A549 (cell line): ENCODE measurements at regions not wholly inside any gene's neighbourhood (a gene's known extent, or its start where the extent isn't known, plus 50 kb on each side); places are given as distances from the start of the nearest gene placed in this dataset.

Source experiments
- ATAC-seq, 2 experiments: fragments of 200-7000 bp in 1 of 2; fragments of >200 bp in 1 of 2; cut with Nextera tagmentation in 1 of 2; cut with Tn5 transposase in 1 of 2; 3 replicates each; pipeline versions ENCODE4 v1.8.0 to v1.9.1; 2018 to 2020; ENCODE audit warnings: mild to moderate bottlenecking in 1 of 2, moderate library complexity in 1 of 2
- CTCF ChIA-PET: fragments of 300-600 bp; sonication (Branson Sonifier 250); formaldehyde crosslinking; extraction: SDS; loops from one replicate; lab custom pipeline; 2021; ENCODE audit warnings: antibody characterized with exemption, inconsistent platforms; lab: Yijun Ruan, JAX
- POLR2A ChIA-PET: fragments of 350-600 bp; formaldehyde crosslinking; extraction: SDS; loops from one replicate; lab custom pipeline; 2021; ENCODE audit warnings: antibody characterized with exemption, inconsistent platforms; lab: Yijun Ruan, JAX
- DNase-seq, 2 experiments: peaks; one replicate each; pipeline versions ENCODE4 v3.0.0 to v3.0.0-alpha.2; 2011 to 2016; ENCODE audit warnings: low read depth in 1 of 2, low spot score in 1 of 2
- FAIRE-seq: peaks from 2 replicates; lab custom pipeline; 2011; peaks lifted over from hg19 to GRCh38; lab: Jason Lieb, UNC
- H3K27ac ChIP-seq, 2 experiments: fragments of >200 bp; sonication (Bioruptor Twin); formaldehyde crosslinking; 3 replicates each; pipeline ENCODE4 v1.5.1; 2016 to 2017
- H3K4me1 ChIP-seq: fragments of >200 bp; sonication (Bioruptor Twin); formaldehyde crosslinking; 3 replicates; pipeline ENCODE4 v1.6.1; 2016
- H3K4me2 ChIP-seq: fragments of >200 bp; sonication (Bioruptor Twin); formaldehyde crosslinking; 3 replicates; pipeline ENCODE4 v1.6.1; 2016
- H3K4me3 ChIP-seq: fragments of >200 bp; sonication (Bioruptor Twin); formaldehyde crosslinking; 3 replicates; pipeline ENCODE4 v1.5.1; 2016
- H3K9me3 ChIP-seq: fragments of >200 bp; sonication (Bioruptor Twin); formaldehyde crosslinking; 3 replicates; pipeline ENCODE4 v1.6.1; 2016
- ATOH8 ChIP-seq: fragments of 250-450 bp; sonication (Bioruptor Pico); IDR thresholded peaks from 2 replicates; pipeline ENCODE4 v1.5.0; 2020; ENCODE audit warnings: low read depth, mild to moderate bottlenecking, moderate library complexity
- CBX2 ChIP-seq: fragments of 200-600 bp; sonication (generic); IDR thresholded peaks from 2 replicates; pipeline ENCODE4 v1.6.1; 2016; ENCODE audit warnings: low read depth, mild to moderate bottlenecking, borderline replicate concordance
- CEBPB ChIP-seq, 2 experiments: fragments of >200 bp in 1 of 2; sonication (Bioruptor Twin) in 1 of 2; formaldehyde crosslinking in 1 of 2; IDR thresholded peaks; 2 replicates each; pipeline ENCODE4 v1.6.1; 2012 to 2016
- CHD2 ChIP-seq: fragments of 150-350 bp; IDR thresholded peaks from 2 replicates; pipeline ENCODE4 v1.6.1; 2014; ENCODE audit warnings: low read length; ENCODE audit not compliant: partially characterized antibody
- EHMT2 ChIP-seq: fragments of 200-600 bp; sonication (generic); IDR thresholded peaks from 2 replicates; pipeline ENCODE4 v1.6.1; 2016; ENCODE audit warnings: antibody characterized with exemption, low read depth, mild to moderate bottlenecking, moderate library complexity
- ELK1 ChIP-seq: fragments of 150-350 bp; IDR thresholded peaks from 2 replicates; pipeline ENCODE4 v1.6.1; 2014; ENCODE audit warnings: low read depth, mild to moderate bottlenecking, low read length
- FOSL2 ChIP-seq, 2 experiments: fragments of 450-650 bp in 1 of 2; fragments of >200 bp in 1 of 2; sonication (Bioruptor Twin) in 1 of 2; formaldehyde crosslinking; IDR thresholded peaks; 2 replicates each; pipeline versions ENCODE4 v1.5.0 to v1.6.1; 2016 to 2020; ENCODE audit warnings: mild to moderate bottlenecking in 1 of 2, moderate library complexity in 1 of 2
- FOXS1 ChIP-seq: fragments of 250-450 bp; sonication (Bioruptor Pico); IDR thresholded peaks from 2 replicates; pipeline ENCODE4 v1.5.0; 2020; ENCODE audit warnings: mild to moderate bottlenecking, moderate library complexity
- HDAC2 ChIP-seq: fragments of 200-600 bp; sonication (generic); IDR thresholded peaks from 2 replicates; pipeline ENCODE4 v1.6.1; 2016
- HMGXB4 ChIP-seq: fragments of 250-450 bp; sonication (Bioruptor Pico); IDR thresholded peaks from 2 replicates; pipeline ENCODE4 v1.5.0; 2021; ENCODE audit warnings: mild to moderate bottlenecking, moderate library complexity, borderline replicate concordance
- KDM5A ChIP-seq: fragments of 200-600 bp; sonication (generic); IDR thresholded peaks from 2 replicates; pipeline ENCODE4 v1.6.1; 2016; ENCODE audit warnings: antibody characterized with exemption, mild to moderate bottlenecking
- MAZ ChIP-seq: fragments of 150-350 bp; IDR thresholded peaks from 2 replicates; pipeline ENCODE4 v1.6.1; 2014; ENCODE audit warnings: antibody characterized with exemption, low read depth, low read length, borderline replicate concordance
- MYC ChIP-seq: IDR thresholded peaks from 2 replicates; pipeline ENCODE4 v1.6.1; 2012; ENCODE audit warnings: mild to moderate bottlenecking, inconsistent platforms, low read length, improper control_type of control experiment, borderline replicate concordance
- NFE2L2 ChIP-seq: fragments of 150-350 bp; conservative IDR thresholded peaks from 2 replicates; pipeline ENCODE4 v1.6.1; 2014; ENCODE audit warnings: low read length
- NPAS2 ChIP-seq: fragments of 250-450 bp; sonication (Bioruptor Pico); IDR thresholded peaks from 2 replicates; pipeline ENCODE4 v1.8.0; 2022; ENCODE audit warnings: mild to moderate bottlenecking, moderate library complexity, borderline replicate concordance
- PBX3 ChIP-seq: IDR thresholded peaks from 2 replicates; pipeline ENCODE4 v1.6.1; 2012
- POLR2AphosphoS2 ChIP-seq: conservative IDR thresholded peaks from 2 replicates; pipeline ENCODE4 v1.6.1; 2012; ENCODE audit warnings: low read length, improper control_type of control experiment, inconsistent platforms
- RARB ChIP-seq: fragments of 250-450 bp; sonication (Bioruptor Pico); IDR thresholded peaks from 2 replicates; pipeline ENCODE4 v1.8.0; 2021; ENCODE audit warnings: mild to moderate bottlenecking, moderate library complexity
- RCOR1 ChIP-seq: fragments of 150-350 bp; IDR thresholded peaks from 2 replicates; pipeline ENCODE4 v1.6.1; 2014; ENCODE audit warnings: antibody characterized with exemption, low read length, low read depth
- RFX5 ChIP-seq: fragments of 450-650 bp; IDR thresholded peaks from 2 replicates; pipeline ENCODE4 v1.7.1; 2014; ENCODE audit warnings: antibody characterized with exemption, mild to moderate bottlenecking, moderate library complexity
- SMC3 ChIP-seq: fragments of >200 bp; sonication (Bioruptor Twin); formaldehyde crosslinking; IDR thresholded peaks from 3 replicates; pipeline ENCODE4 v1.6.1; 2018; ENCODE audit warnings: inconsistent platforms
- TP53 ChIP-seq: fragments of 250-450 bp; sonication (Bioruptor Pico); IDR thresholded peaks from 2 replicates; pipeline ENCODE4 v1.5.0; 2021; ENCODE audit warnings: mild to moderate bottlenecking, moderate library complexity
- ZC3H11A ChIP-seq: fragments of 450-650 bp; IDR thresholded peaks from 2 replicates; pipeline ENCODE4 v1.6.1; 2014; ENCODE audit warnings: antibody characterized with exemption, mild to moderate bottlenecking
- ZFP36 ChIP-seq: fragments of 450-650 bp; IDR thresholded peaks from 2 replicates; pipeline ENCODE4 v1.6.1; 2014; ENCODE audit warnings: borderline replicate concordance; ENCODE audit not compliant: partially characterized antibody
- ZNF302 ChIP-seq: fragments of 250-450 bp; sonication (Bioruptor Pico); IDR thresholded peaks from 2 replicates; pipeline ENCODE4 v1.9.0; 2021; ENCODE audit warnings: inconsistent platforms, mild to moderate bottlenecking, moderate library complexity
- ZSCAN20 ChIP-seq: fragments of 250-450 bp; sonication (Bioruptor Pico); IDR thresholded peaks from 2 replicates; pipeline ENCODE4 v1.8.0; 2022; ENCODE audit warnings: mild to moderate bottlenecking, moderate library complexity
- WGBS: methylation state at CpG from one replicate; pipeline ENCODE4 v1.1.6; 2017; ENCODE audit errors: missing lambda C conversion rate; 5-methylcytosine and 5-hydroxymethylcytosine counted together

GRCh38 chr2:126222278-126222677 is 433.7 kb upstream of the GYPC start:
- CTCF ChIA-PET = interaction anchor here (0.6 kb wide), 1 partner anchor 556 kb away, joined by 3 read pairs; no protein-coding TSS in a partner anchor
- no peak for TF ChIP-seq HDAC2
- no peak for TF ChIP-seq MYC
- no peak for TF ChIP-seq TP53 (CRISPR knock-in tag)
- TF ChIP-seq FOXS1 (CRISPR knock-in tag) = no peak
- no peak for TF ChIP-seq KDM5A
- no peak for TF ChIP-seq ZNF302 (CRISPR knock-in tag)
- FAIRE-seq (no peak), DNase-seq (no peak), ATAC-seq (no peak)
- Histone ChIP-seq H3K27ac (no peak overlapping the region), H3K9me3 (no peaks in the 10 kb centered on the region), H3K4me1 (no peaks in the 10 kb centered on the region), H3K4me2 (no peak overlapping the region), H3K4me3 (no peak overlapping the region)
- POLR2A ChIA-PET = no interaction called here
- 13% methylated on average over 2 of the region's 2 CpGs for WGBS

GRCh38 chr2:126224776-126225175 is 431.2 kb upstream of the GYPC start:
- Histone ChIP-seq H3K4me1 (no peaks in the 10 kb centered on the region), H3K27ac (no peak overlapping the region), H3K4me3 (no peak overlapping the region), H3K9me3 (no peaks in the 10 kb centered on the region), H3K4me2 (no peak overlapping the region)
- no peak for TF ChIP-seq NPAS2 (CRISPR knock-in tag)
- no peak for TF ChIP-seq MYC
- no peak for TF ChIP-seq TP53 (CRISPR knock-in tag)
- CTCF ChIA-PET = no interaction called here
- no peak for FAIRE-seq
- no peak for DNase-seq
- POLR2A ChIA-PET = no interaction called here
- ATAC-seq = no peak
- 35% methylated on average over 1 of the region's 1 CpG for WGBS

GRCh38 chr2:126227250-126227649 is 428.7 kb upstream of the GYPC start:
- no peak overlapping the region for H3K27ac ChIP-seq
- no peak for FAIRE-seq
- H3K4me3 ChIP-seq = no peak overlapping the region
- POLR2A ChIA-PET = no interaction called here
- no peak overlapping the region for H3K4me2 ChIP-seq
- CTCF ChIA-PET = interaction anchor here (0.6 kb wide), 1 partner anchor 408 kb away, joined by 3 read pairs; no protein-coding TSS in a partner anchor
- H3K4me1 ChIP-seq = no peaks in the 10 kb centered on the region
- peak in 1 of 2 experiments; percentile 2 for DNase-seq
- WGBS = 38% methylated on average over 1 of the region's 1 CpG
- ATAC-seq = peak in 1 of 2 experiments; percentile 46; a peak in 1 of 6 replicates
- H3K9me3 ChIP-seq = no peaks in the 10 kb centered on the region
- no peak for TF ChIP-seq ZC3H11A
- TF ChIP-seq ZNF302 (CRISPR knock-in tag) = no peak
- TF ChIP-seq ZFP36 = no peak
- TF ChIP-seq MAZ = no peak
- no peak for TF ChIP-seq ELK1
- TF ChIP-seq EHMT2 = no peak
- TF ChIP-seq, all 56 proteins: peak for 0

GRCh38 chr2:126228531-126228930 is 427.4 kb upstream of the GYPC start:
- DNase-seq (no peak), ATAC-seq (no peak), FAIRE-seq (no peak)
- WGBS = 0% methylated on average over 1 of the region's 1 CpG
- Histone ChIP-seq H3K9me3 (no peaks in the 10 kb centered on the region), H3K4me1 (no peaks in the 10 kb centered on the region), H3K4me2 (no peak overlapping the region), H3K27ac (no peak overlapping the region), H3K4me3 (no peak overlapping the region)
- ChIA-PET POLR2A (no interaction called here), CTCF (no interaction called here)
- TF ChIP-seq NFE2L2 (no peak), HMGXB4 (no peak), CHD2 (no peak), ZSCAN20 (no peak), CEBPB (IDR thresholded peaks at IDR 0.05) (no peak), SMC3 (no peak), CBX2 (no peak), FOSL2 (IDR thresholded peaks at IDR 0.05) (no peak), FOSL2 (CRISPR knock-in tag; IDR thresholded peaks at IDR 0.05) (no peak), EHMT2 (no peak), RARB (no peak), POLR2AphosphoS2 (no peak), RCOR1 (no peak), RFX5 (no peak), NPAS2 (CRISPR knock-in tag) (no peak), PBX3 (no peak), FOXS1 (CRISPR knock-in tag) (no peak), ATOH8 (CRISPR knock-in tag) (no peak)
